ENCODE measurements at regions not wholly inside any gene's neighbourhood (a gene's known extent, or its start where the extent isn't known, plus 50 kb on each side); places are given as distances from the start of the nearest gene placed in this dataset.

- intact Hi-C loops (cut with micrococcal nuclease) = no loop called here
- no peak for TF ChIP-seq CTCF (IDR thresholded peaks at IDR 0.05; ENCODE audit: borderline replicate concordance)
- H3K9me3 ChIP-seq (replicated peaks) = peaks cover 23% of the 10 kb centered on the region
- no peak for DNase-seq
- H3K27me3 ChIP-seq (ENCODE audit: low read depth) = no peaks in the 10 kb centered on the region
- H3K4me1 ChIP-seq = no peaks in the 10 kb centered on the region
- H3K27ac ChIP-seq (replicated peaks) = no peak overlapping the region
- no peak overlapping the region for H3K4me3 ChIP-seq
- no peaks in the 10 kb centered on the region for H3K36me3 ChIP-seq
Measured at GRCh38 chr6:164379795-164380194, 929.6 kb downstream of the C6orf118 start.

GRCh38 chr6:164378330-164378729 lies 931.1 kb downstream of the C6orf118 start:
- DNase-seq = no peak
- no peaks in the 10 kb centered on the region for H3K27me3 ChIP-seq (ENCODE audit: low read depth)
- no peaks in the 10 kb centered on the region for H3K36me3 ChIP-seq
- no peak overlapping the region for H3K27ac ChIP-seq (replicated peaks)
- no peak for TF ChIP-seq CTCF (IDR thresholded peaks at IDR 0.05; ENCODE audit: borderline replicate concordance)
- H3K9me3 ChIP-seq (replicated peaks) = peaks cover 23% of the 10 kb centered on the region
- no peaks in the 10 kb centered on the region for H3K4me1 ChIP-seq
- no peak overlapping the region for H3K4me3 ChIP-seq
- intact Hi-C loops (cut with micrococcal nuclease) = no loop called here

- DNase-seq = no peak
- Histone ChIP-seq H3K4me1 (no peaks in the 10 kb centered on the region), H3K36me3 (no peaks in the 10 kb centered on the region), H3K9me3 (replicated peaks) (peaks cover 23% of the 10 kb centered on the region), H3K27ac (replicated peaks) (no peak overlapping the region), H3K4me3 (no peak overlapping the region), H3K27me3 (ENCODE audit: low read depth) (no peaks in the 10 kb centered on the region)
- intact Hi-C loops (cut with micrococcal nuclease) = no loop called here
- no peak for TF ChIP-seq CTCF (IDR thresholded peaks at IDR 0.05; ENCODE audit: borderline replicate concordance)
Measured at GRCh38 chr6:164377348-164377918, 932.0 kb downstream of the C6orf118 start.

GRCh38 chr6:164370773-164371172 lies 938.6 kb downstream of the C6orf118 start:
- H3K27ac ChIP-seq (replicated peaks) = no peak overlapping the region
- TF ChIP-seq CTCF (IDR thresholded peaks at IDR 0.05; ENCODE audit: borderline replicate concordance) = no peak
- H3K4me3 ChIP-seq = no peak overlapping the region
- H3K36me3 ChIP-seq = no peaks in the 10 kb centered on the region
- no peaks in the 10 kb centered on the region for H3K27me3 ChIP-seq (ENCODE audit: low read depth)
- no peaks in the 10 kb centered on the region for H3K9me3 ChIP-seq (replicated peaks)
- no peak for DNase-seq
- intact Hi-C loops (cut with micrococcal nuclease) = no loop called here
- H3K4me1 ChIP-seq = no peaks in the 10 kb centered on the region

GRCh38 chr6:164359441-164359840 lies 944.9 kb downstream of the QKI start:
- Histone ChIP-seq H3K9me3 (replicated peaks) (peaks cover 22% of the 10 kb centered on the region), H3K27me3 (ENCODE audit: low read depth) (no peaks in the 10 kb centered on the region), H3K4me1 (no peaks in the 10 kb centered on the region), H3K36me3 (no peaks in the 10 kb centered on the region), H3K4me3 (no peak overlapping the region), H3K27ac (replicated peaks) (no peak overlapping the region)
- no peak for TF ChIP-seq CTCF (IDR thresholded peaks at IDR 0.05; ENCODE audit: borderline replicate concordance)
- intact Hi-C loops (cut with micrococcal nuclease) = no loop called here
- no peak for DNase-seq

Data from left ventricle myocardium inferior (tissue), 1 donor.